GM21723 (cell line): ENCODE measurements at regions not wholly inside any gene's neighbourhood (a gene's known extent, or its start where the extent isn't known, plus 50 kb on each side); places are given as distances from the start of the nearest gene placed in this dataset.

ENCODE experiments used
- ATAC-seq: cut with Tn5 transposase; IDR thresholded peaks from one replicate; pipeline ENCODE4 v1.9.1; 2021; ENCODE audit warnings: mild to moderate bottlenecking, moderate library complexity; ENCODE audit not compliant: unreplicated experiment

GRCh38 chrX:134747006-134747405, 50.0 kb downstream of the PABIR2 start:
- no peak for ATAC-seq

GRCh38 chrX:134746410-134746785, 50.6 kb downstream of the PABIR2 start:
- no peak for ATAC-seq

- no peak for ATAC-seq
Observed at GRCh38 chrX:134745636-134746409, 51.2 kb downstream of the PABIR2 start.

- ATAC-seq: no peak
Observed at GRCh38 chrX:134743091-134743490, 53.9 kb downstream of the PABIR2 start.

- ATAC-seq: no peak
Observed at GRCh38 chrX:134742573-134742972, 54.4 kb downstream of the PABIR2 start.

GRCh38 chrX:134741746-134742145, 55.3 kb downstream of the PABIR2 start:
- ATAC-seq: no peak

- no peak for ATAC-seq
Observed at GRCh38 chrX:134738986-134739740, 57.8 kb downstream of the PABIR2 start.

- no peak for ATAC-seq
Observed at GRCh38 chrX:134738445-134738844, 58.6 kb downstream of the PABIR2 start.

GRCh38 chrX:134737721-134738369, 59.2 kb downstream of the PABIR2 start:
- no peak for ATAC-seq

GRCh38 chrX:134737061-134737460, 59.9 kb downstream of the PABIR2 start:
- no peak for ATAC-seq

GRCh38 chrX:134736356-134736755, 60.6 kb downstream of the PABIR2 start:
- ATAC-seq: no peak

GRCh38 chrX:134735015-134735414, 62.0 kb downstream of the PABIR2 start:
- ATAC-seq: no peak

- no peak for ATAC-seq
Observed at GRCh38 chrX:134734466-134734952, 62.5 kb downstream of the PABIR2 start.

- no peak for ATAC-seq
Observed at GRCh38 chrX:134733591-134733990, 63.4 kb downstream of the PABIR2 start.

GRCh38 chrX:134732676-134733075, 64.3 kb downstream of the PABIR2 start:
- ATAC-seq: no peak

GRCh38 chrX:134732152-134732551, 64.9 kb downstream of the PABIR2 start:
- ATAC-seq: no peak

- no peak for ATAC-seq
Observed at GRCh38 chrX:134727363-134727762, 69.1 kb upstream of the PLAC1 start.

- no peak for ATAC-seq
Observed at GRCh38 chrX:134725103-134725690, 66.9 kb upstream of the PLAC1 start.

GRCh38 chrX:134721766-134722532, 63.7 kb upstream of the PLAC1 start:
- no peak for ATAC-seq

GRCh38 chrX:134718966-134719317, 60.7 kb upstream of the PLAC1 start:
- no peak for ATAC-seq
